Hepatocyte (in vitro differentiated cells): ENCODE measurements at regions not wholly inside any gene's neighbourhood (a gene's known extent, or its start where the extent isn't known, plus 50 kb on each side); places are given as distances from the start of the nearest gene placed in this dataset.

Experiments
- EZH2 ChIP-seq: fragments of 200-600 bp; sonication (generic); IDR thresholded peaks from 2 replicates; pipeline ENCODE4 v1.6.1; 2016; ENCODE audit warnings: antibody characterized with exemption, mild to moderate bottlenecking, borderline replicate concordance
- TF ChIP-seq, protein P1 (sequence below): fragments of 200-600 bp; sonication (generic); IDR thresholded peaks from 2 replicates; pipeline ENCODE4 v1.5.1; 2016; ENCODE audit warnings: antibody characterized with exemption, mild to moderate bottlenecking; ENCODE audit not compliant: poor library complexity

GRCh38 chr18:24840640-24841039, 380.2 kb downstream of the HRH4 start:
- TF ChIP-seq, protein P1, sequence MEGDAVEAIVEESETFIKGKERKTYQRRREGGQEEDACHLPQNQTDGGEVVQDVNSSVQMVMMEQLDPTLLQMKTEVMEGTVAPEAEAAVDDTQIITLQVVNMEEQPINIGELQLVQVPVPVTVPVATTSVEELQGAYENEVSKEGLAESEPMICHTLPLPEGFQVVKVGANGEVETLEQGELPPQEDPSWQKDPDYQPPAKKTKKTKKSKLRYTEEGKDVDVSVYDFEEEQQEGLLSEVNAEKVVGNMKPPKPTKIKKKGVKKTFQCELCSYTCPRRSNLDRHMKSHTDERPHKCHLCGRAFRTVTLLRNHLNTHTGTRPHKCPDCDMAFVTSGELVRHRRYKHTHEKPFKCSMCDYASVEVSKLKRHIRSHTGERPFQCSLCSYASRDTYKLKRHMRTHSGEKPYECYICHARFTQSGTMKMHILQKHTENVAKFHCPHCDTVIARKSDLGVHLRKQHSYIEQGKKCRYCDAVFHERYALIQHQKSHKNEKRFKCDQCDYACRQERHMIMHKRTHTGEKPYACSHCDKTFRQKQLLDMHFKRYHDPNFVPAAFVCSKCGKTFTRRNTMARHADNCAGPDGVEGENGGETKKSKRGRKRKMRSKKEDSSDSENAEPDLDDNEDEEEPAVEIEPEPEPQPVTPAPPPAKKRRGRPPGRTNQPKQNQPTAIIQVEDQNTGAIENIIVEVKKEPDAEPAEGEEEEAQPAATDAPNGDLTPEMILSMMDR = no peak
- TF ChIP-seq EZH2 = no peak
